ENCODE measurements at regions not wholly inside any gene's neighbourhood (a gene's known extent, or its start where the extent isn't known, plus 50 kb on each side); places are given as distances from the start of the nearest gene placed in this dataset.

GRCh38 chr2:3114406-3115185 lies 263.0 kb downstream of the EIPR1 start:
- no peak for DNase-seq (ENCODE audit: low spot score)
- no peaks in the 10 kb centered on the region for H3K4me1 ChIP-seq (ENCODE audit: insufficient read depth)
- WGBS (ENCODE audit: low lambda C conversion rate, missing lambda C conversion rate) = 92% methylated on average over 26 of the region's 26 CpGs

DNA sequence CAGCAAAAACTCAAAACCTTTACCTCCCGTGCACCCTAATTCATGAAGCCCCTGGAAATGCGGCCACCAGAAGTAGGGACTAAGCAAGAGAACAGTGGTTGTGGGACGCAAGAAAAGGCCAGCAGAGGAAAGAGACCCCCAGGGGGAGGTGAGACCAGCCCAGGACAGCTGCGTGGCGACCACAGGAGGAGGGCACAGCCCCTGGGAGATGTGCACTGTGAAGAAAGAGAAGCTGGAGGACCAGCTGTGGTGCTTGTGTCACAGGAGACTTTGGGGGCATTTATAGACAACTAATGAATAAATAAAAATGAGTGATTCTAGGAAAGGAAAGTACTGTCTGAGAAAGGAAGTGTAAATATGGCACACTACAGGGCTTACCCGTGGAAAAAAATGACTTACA lies 263.8 kb downstream of the EIPR1 start:
- WGBS (ENCODE audit: low lambda C conversion rate, missing lambda C conversion rate) = 89% methylated on average over 6 of the region's 6 CpGs
- Histone ChIP-seq H3K27ac (no peak overlapping the region), H3K4me2 (no peak overlapping the region), H3K9me3 (ENCODE audit: low read depth) (no peaks in the 10 kb centered on the region), H2AFZ (no peak overlapping the region), H4K20me1 (ENCODE audit: insufficient read depth, poor library complexity, severe bottlenecking) (no peaks in the 10 kb centered on the region), H3K4me3 (no peak overlapping the region), H3K27me3 (no peaks in the 10 kb centered on the region), H3K79me2 (no peaks in the 10 kb centered on the region), H3K4me1 (ENCODE audit: insufficient read depth) (no peaks in the 10 kb centered on the region), H3K9me2 (replicated peaks; ENCODE audit: insufficient read depth) (no peaks in the 10 kb centered on the region), H3K36me3 (replicated peaks; ENCODE audit: insufficient read depth, low read depth) (no peaks in the 10 kb centered on the region)
- no peak for TF ChIP-seq EZH2phosphoT487 (IDR thresholded peaks at IDR 0.05; ENCODE audit: low read depth, severe bottlenecking, unreplicated experiment)
- no peak for TF ChIP-seq EZH2 (IDR thresholded peaks at IDR 0.05; ENCODE audit: borderline replicate concordance)
- TF ChIP-seq, protein P1, sequence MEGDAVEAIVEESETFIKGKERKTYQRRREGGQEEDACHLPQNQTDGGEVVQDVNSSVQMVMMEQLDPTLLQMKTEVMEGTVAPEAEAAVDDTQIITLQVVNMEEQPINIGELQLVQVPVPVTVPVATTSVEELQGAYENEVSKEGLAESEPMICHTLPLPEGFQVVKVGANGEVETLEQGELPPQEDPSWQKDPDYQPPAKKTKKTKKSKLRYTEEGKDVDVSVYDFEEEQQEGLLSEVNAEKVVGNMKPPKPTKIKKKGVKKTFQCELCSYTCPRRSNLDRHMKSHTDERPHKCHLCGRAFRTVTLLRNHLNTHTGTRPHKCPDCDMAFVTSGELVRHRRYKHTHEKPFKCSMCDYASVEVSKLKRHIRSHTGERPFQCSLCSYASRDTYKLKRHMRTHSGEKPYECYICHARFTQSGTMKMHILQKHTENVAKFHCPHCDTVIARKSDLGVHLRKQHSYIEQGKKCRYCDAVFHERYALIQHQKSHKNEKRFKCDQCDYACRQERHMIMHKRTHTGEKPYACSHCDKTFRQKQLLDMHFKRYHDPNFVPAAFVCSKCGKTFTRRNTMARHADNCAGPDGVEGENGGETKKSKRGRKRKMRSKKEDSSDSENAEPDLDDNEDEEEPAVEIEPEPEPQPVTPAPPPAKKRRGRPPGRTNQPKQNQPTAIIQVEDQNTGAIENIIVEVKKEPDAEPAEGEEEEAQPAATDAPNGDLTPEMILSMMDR (IDR thresholded peaks at IDR 0.05; ENCODE audit: poor library complexity) = no peak
- DNase-seq (ENCODE audit: low spot score) = no peak

More at GRCh38 chr2:3114406-3115185, 263.0 kb downstream of the EIPR1 start:
- Histone ChIP-seq H3K36me3 (replicated peaks; ENCODE audit: insufficient read depth, low read depth) (no peaks in the 10 kb centered on the region), H3K27ac (no peak overlapping the region), H2AFZ (no peak overlapping the region), H3K9me3 (ENCODE audit: low read depth) (no peaks in the 10 kb centered on the region), H3K4me2 (no peak overlapping the region), H3K4me3 (no peak overlapping the region), H3K27me3 (no peaks in the 10 kb centered on the region), H3K79me2 (no peaks in the 10 kb centered on the region), H3K9me2 (replicated peaks; ENCODE audit: insufficient read depth) (no peaks in the 10 kb centered on the region), H4K20me1 (ENCODE audit: insufficient read depth, poor library complexity, severe bottlenecking) (no peaks in the 10 kb centered on the region)
- no peak for TF ChIP-seq EZH2phosphoT487 (IDR thresholded peaks at IDR 0.05; ENCODE audit: low read depth, severe bottlenecking, unreplicated experiment)
- TF ChIP-seq EZH2 (IDR thresholded peaks at IDR 0.05; ENCODE audit: borderline replicate concordance) = no peak
- TF ChIP-seq, protein P1 (IDR thresholded peaks at IDR 0.05; ENCODE audit: poor library complexity) = no peak

GRCh38 chr2:3113122-3113521 lies 264.5 kb downstream of the EIPR1 start:
- no peaks in the 10 kb centered on the region for H3K36me3 ChIP-seq (replicated peaks; ENCODE audit: insufficient read depth, low read depth)
- H3K4me1 ChIP-seq (ENCODE audit: insufficient read depth) = no peaks in the 10 kb centered on the region
- H3K9me3 ChIP-seq (ENCODE audit: low read depth) = no peaks in the 10 kb centered on the region
- H3K79me2 ChIP-seq = no peaks in the 10 kb centered on the region
- 96% methylated on average over 10 of the region's 10 CpGs for WGBS (ENCODE audit: low lambda C conversion rate, missing lambda C conversion rate)
- no peak overlapping the region for H2AFZ ChIP-seq
- no peak overlapping the region for H3K4me2 ChIP-seq
- H4K20me1 ChIP-seq (ENCODE audit: insufficient read depth, poor library complexity, severe bottlenecking) = no peaks in the 10 kb centered on the region
- no peaks in the 10 kb centered on the region for H3K9me2 ChIP-seq (replicated peaks; ENCODE audit: insufficient read depth)
- no peaks in the 10 kb centered on the region for H3K27me3 ChIP-seq
- no peak for DNase-seq (ENCODE audit: low spot score)
- TF ChIP-seq EZH2 (IDR thresholded peaks at IDR 0.05; ENCODE audit: borderline replicate concordance) = no peak
- TF ChIP-seq, protein P1 (IDR thresholded peaks at IDR 0.05; ENCODE audit: poor library complexity) = no peak
- no peak for TF ChIP-seq EZH2phosphoT487 (IDR thresholded peaks at IDR 0.05; ENCODE audit: low read depth, severe bottlenecking, unreplicated experiment)
- no peak overlapping the region for H3K4me3 ChIP-seq
- H3K27ac ChIP-seq = no peak overlapping the region
